H1 (cell line): ENCODE measurements at regions not wholly inside any gene's neighbourhood (a gene's known extent, or its start where the extent isn't known, plus 50 kb on each side); places are given as distances from the start of the nearest gene placed in this dataset.

Experiments used
- CTCF ChIP-seq, 3 experiments: IDR thresholded peaks; 1 replicate in 2 of 3; 2 replicates in 1 of 3; pipeline versions ENCODE4 v1.5.1 to v1.6.1; 2011; ENCODE audit warnings: low read length in 3 of 3, mild to moderate bottlenecking in 3 of 3, inconsistent platforms in 2 of 3, low read depth in 1 of 3, moderate library complexity in 1 of 3; ENCODE audit not compliant: insufficient read depth in 1 of 3; ENCODE audit errors: control extremely low read depth in 1 of 3
- HDAC2 ChIP-seq, 2 experiments: fragments of 300-600 bp in 1 of 2; sonication (generic) in 1 of 2; IDR thresholded peaks; 2 replicates each; pipeline ENCODE4 v1.6.1; 2011 to 2012; ENCODE audit warnings: low read depth in 2 of 2, low read length in 2 of 2, mild to moderate bottlenecking in 2 of 2, moderate library complexity in 2 of 2, borderline replicate concordance in 1 of 2, inconsistent platforms in 1 of 2
- POU5F1 ChIP-seq: IDR thresholded peaks from 2 replicates; pipeline ENCODE4 v1.6.1; 2011; ENCODE audit warnings: low read depth, mild to moderate bottlenecking, low read length, moderate library complexity
- USF2 ChIP-seq: IDR thresholded peaks from 2 replicates; pipeline ENCODE4 v1.6.1; 2011; ENCODE audit warnings: low read length, improper control_type of control experiment

GRCh38 chr4:136920092-136920881 is 612.0 kb downstream of the PCDH18 start (continued):
- TF ChIP-seq CTCF (IDR thresholded peaks at IDR 0.05; ENCODE audit: control extremely low read depth in 1 of 3, insufficient read depth in 1 of 3, low read depth in 1 of 3, low read length in 3 of 3) (no peak), USF2 (no peak), POU5F1 (no peak), HDAC2 (IDR thresholded peaks at IDR 0.05; ENCODE audit: borderline replicate concordance in 1 of 2, low read depth in 2 of 2, low read length in 2 of 2) (no peak)
